ENCODE measurements at regions not wholly inside any gene's neighbourhood (a gene's known extent, or its start where the extent isn't known, plus 50 kb on each side); places are given as distances from the start of the nearest gene placed in this dataset.
"Not testable (repeated sequence)": the region's sequence is repeated elsewhere in the genome, so short reads cannot be mapped to it uniquely, and the experiment has no call there.

DNA sequence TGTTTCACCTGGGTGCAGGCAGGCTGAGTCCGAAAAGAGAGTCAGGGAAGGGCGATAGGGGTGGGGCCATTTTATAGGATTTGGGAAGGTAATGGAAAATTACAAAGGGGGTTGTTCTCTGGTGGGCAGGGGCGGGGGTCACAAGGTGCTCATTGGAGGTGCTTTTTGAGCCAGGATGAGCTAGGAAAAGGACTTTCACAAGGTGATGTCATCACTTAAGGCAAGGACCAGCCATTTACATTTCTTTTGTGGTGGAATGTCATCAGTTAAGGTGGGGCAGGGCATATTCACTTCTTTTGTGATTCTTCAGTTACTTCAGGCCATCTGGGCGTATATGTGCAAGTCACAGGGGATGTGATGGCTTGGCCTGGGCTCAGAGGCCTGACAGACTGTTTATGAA, 1040.0 kb downstream of the TAF11L14 start:
- intact Hi-C loops (cut with micrococcal nuclease), result not testable (repeated sequence)

DNA sequence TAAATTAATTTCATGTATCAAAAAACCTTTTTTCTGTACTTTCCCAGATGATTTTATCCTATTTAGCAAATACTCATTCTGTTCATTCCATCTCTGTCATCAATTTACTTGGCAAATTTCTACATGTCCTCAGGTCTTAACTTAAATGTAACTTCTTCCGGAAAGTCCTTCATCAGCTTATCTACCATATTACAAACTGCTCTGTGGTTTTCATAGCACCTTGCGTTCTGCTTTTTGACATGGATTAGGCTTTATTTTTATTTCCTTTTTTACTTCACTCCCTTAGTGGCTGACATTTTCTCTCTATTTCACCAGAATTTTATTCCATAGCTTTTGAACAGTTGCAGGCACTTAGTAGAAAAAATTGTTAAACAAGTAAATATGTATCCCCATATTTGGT, 1040.8 kb downstream of the TAF11L14 start:
- intact Hi-C loops (cut with micrococcal nuclease), result no loop called here

DNA sequence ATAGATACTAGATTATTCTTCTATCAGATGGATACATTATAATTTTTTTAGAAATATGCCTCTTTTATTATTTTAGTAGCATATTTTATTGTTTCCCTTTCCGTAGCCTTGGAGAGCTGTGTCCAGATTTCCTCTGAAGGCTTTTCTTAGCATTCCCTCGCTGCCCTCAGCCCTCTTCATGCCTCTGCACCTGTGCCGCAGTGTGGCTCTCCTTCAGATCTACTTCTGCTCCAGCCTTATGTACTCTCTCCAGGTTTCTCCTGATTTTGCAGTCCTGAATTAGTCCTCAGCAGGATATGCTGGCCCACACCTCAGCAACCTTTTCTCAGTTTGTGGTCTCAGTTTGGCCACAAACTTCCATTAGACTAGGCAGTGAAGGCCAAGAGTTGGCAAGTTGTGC, 1052.0 kb downstream of the TAF11L14 start:
- intact Hi-C loops (cut with micrococcal nuclease), result no loop called here

DNA sequence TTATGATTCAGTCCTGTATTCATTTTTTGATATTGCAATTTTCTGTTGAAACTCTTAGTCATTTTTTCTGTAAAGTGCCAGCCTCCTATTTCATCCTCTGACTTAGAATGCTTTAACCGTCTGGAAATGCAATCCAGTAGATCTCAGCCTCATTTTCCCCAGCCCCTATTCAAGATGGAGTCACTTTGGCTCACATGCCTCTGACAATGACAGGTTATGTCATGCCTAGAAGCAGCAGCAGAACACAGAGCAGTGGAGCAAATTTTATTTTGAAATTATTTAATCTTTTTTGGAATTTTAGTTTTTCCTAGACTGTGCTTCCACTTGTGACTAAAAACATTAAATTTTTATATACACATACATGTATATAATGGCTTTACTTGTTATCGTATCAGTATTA, 1053.2 kb downstream of the TAF11L14 start:
- intact Hi-C loops (cut with micrococcal nuclease), result no loop called here

DNA sequence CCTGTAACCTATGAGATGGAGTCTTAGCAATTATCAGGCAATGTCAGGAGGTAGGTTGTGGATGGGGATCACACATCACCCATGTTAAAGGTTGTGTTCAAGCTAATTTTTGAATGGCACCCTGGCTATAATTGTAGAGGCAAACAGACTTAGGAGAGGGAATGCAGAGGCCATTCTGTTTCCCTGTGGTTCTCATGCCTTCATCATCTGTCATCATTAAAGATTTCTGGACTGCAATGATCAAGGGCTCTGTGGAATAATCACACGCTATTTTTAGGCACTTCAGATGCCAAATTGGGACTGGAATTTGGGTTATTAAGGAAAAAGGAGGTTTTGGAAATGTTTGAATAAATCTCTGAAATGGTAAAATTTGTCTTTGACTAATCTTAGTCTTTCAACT, 1065.4 kb downstream of the TAF11L14 start:
- intact Hi-C loops (cut with micrococcal nuclease), result loop anchor here (2.0 kb wide), 1 partner anchor 1483 kb away; the partner anchor contains the start of gene BASP1

DNA sequence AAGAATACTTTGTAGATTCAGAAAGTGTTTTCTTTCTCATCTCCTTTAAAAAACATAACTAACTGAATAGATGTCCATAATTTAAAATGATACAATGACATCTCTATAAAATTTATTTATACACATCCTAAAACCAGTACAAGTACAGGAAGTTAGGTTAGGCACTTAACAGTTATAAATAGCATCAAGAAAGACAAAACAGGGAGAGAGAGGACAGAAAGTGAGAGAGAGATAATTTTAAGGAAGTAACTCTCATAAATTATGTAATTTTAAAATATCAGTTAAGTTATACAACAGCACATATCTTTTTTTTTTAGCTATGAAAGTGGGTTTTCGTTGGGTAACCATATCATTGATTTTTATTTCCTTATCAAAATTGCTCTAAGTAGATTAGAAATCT, 1068.6 kb downstream of the TAF11L14 start:
- intact Hi-C loops (cut with micrococcal nuclease), result no loop called here

DNA sequence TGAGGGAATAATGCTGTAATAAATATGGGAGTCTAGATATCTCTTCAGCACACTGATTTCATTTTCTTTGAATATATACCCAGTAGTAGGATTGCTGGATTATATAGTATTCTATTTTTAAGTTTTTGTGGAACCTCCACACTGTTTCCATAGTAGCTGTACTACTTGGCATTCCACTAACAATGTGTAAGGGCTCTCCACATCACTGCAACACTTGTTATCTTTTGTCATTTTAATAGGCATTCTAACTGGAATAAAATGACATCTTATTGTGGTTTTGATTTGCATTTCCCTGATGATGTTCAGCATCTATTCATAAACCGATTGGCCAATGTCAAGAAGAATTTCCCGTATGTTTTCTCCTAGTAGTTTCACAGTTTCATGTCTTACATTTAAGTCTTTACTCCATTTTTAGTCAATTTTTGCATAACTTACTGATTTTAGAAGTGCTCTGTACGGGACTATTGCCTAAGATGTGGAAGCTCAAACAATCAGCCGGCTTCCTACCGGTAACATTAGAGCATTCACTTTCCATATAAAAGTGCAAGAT, 1078.8 kb downstream of the TAF11L14 start:
- intact Hi-C loops (cut with micrococcal nuclease), result no loop called here

DNA sequence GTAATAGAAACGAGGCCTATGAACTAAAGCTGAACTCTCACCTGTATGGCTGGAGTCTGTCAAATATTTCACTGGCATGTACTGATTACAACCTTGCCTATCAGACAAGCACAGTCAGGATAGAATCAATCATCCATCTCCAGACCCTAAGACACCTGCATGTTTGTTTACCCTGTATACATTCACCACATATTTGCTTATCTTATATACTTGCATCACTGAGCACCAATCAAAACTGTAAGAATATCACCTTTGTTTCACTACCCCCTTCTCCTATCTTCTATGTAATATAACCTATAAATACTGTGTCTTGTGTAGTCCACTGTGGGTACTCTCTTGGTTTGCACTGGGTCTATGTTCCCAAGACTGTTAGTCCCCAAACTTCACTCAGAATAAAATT, 1085.7 kb downstream of the TAF11L14 start:
- intact Hi-C loops (cut with micrococcal nuclease), result no loop called here

DNA sequence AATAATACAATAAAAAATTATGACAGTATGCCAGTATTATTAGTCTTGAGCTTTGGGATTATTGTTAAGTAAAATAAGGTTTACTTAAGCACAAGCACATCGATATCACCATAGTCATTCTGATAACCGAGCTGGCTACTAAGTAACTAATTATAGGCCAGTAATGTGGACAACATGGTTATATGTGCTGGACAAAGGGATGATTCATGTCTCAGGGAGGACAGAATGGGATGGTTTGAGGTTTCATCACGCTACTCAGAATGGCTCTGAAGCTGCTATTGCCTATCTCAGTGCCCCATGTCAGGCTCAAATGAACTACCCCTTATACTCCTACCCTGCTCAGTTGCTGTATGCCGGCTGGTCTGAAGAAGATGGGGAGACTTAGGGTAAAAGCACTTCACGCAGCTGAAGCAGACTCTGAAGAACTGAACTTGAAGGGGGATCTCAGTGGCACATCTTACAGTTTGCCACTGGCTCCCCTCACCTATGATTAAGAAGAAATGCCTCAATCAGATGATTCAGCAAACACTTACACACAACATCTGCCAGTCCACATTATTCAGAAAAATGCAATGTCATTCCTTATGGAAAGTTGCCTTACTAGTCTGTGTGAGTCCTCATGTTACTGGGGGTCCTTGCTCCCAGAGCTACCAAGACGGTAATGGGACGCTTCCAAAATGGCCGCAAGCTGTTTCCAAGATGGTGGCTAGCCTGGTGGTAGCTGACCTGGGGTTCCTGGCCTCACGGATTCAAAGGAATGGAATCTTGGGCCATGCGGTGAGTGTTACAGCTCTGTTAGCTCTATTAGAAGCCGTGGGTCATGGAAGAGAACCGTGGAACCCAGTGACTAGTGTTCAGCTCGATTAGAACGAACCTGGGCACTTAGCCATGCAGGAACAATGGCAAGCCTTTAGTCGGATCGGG, 1098.6 kb downstream of the TAF11L14 start:
- intact Hi-C loops (cut with micrococcal nuclease), result no loop called here

DNA sequence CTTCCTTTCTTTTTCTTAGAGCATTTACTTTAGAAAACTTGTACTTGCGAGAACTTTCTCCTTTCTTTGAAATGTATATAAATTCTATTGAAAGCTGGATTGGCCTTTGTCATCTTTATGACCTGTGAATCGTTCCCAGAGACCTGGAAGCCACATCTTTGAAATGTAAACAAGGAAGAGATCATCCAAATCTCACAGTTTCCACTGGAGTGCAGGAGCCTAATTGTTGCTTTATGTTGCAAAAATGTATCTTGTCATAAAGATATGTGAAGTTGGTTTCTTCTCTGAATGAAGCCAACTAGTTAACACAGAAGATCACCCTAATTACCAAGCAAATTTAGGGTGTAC, 1101.8 kb downstream of the TAF11L14 start:
- intact Hi-C loops (cut with micrococcal nuclease), result no loop called here

DNA sequence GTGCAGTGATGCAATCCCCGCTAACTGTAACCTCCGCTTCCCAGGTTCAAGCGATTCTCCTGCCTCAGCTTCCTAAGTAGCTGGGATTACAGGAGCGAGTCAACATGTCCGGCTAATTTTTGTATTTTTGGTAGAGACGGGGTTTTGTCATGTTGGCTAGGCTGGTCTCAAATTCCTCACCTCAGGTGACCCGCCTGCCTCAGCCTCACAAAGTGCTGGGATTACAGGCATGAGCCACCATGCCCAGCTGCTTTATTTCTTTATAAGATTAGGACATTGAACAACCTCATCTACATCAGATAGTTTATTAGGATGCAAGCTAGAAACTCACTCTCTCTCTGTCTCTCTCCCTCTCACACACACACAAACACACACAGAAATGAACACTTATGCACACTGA, 1102.5 kb downstream of the TAF11L14 start:
- intact Hi-C loops (cut with micrococcal nuclease), result not testable (repeated sequence)

DNA sequence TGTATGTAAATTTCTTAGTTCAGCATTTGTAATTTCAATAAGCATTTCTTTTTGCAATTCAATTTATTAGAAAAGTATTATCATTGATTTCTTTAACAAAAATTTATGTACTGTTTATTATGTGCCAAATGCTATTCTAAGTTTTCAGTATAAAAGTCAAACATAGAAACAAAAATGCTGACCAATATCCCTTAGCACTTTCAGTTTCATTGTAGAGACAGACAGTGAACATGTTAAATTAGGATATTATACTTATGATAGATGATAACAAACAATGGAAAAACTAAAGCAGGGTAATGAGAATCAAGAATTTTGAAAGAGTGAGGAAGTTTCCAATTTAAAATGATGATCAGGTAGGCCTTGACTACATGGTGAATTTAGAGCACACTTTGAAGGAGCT, 1106.0 kb downstream of the TAF11L14 start:
- intact Hi-C loops (cut with micrococcal nuclease), result loop anchor here (1.0 kb wide), 1 partner anchor 42 kb away; no protein-coding TSS in a partner anchor

DNA sequence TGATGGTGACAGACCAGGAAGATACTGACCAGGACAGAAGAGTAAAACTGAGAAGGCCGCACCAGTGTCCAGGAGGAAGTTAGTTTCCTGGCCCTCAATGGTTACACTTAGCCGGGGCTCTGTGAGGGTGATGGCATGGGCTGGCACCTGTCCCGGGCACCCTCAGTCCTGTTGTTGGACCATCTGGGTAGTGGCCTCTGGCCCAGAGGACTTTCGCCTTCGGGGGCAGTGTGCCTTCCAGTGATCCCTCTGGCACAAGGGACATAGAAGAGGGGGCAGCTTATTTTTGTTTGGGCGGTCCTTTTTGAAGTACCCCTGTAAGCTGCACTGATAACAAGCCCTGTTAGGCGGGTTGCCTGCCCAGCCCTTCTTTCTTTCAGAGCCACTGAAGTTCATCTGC, 1108.6 kb downstream of the TAF11L14 start:
- intact Hi-C loops (cut with micrococcal nuclease), result no loop called here

DNA sequence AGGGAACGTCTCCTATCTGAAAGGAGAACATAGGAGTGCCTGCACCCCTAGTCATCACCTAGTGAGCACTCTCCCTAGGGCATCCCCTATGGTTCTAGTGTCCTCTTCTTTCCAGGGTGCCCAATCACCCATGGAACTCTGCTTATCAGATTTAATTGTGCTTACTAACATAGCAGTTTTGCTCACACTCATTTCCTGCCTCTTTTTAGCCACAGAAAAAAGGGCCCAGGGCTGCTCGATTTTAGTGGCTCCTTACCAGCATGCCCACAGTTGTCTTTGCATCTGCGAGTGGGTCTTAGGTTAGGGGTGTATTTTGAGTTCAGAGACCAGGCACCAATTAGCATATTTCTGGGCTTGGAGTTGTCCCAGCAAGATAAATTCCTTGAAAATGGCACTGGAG, 1110.2 kb downstream of the TAF11L14 start:
- intact Hi-C loops (cut with micrococcal nuclease), result no loop called here

DNA sequence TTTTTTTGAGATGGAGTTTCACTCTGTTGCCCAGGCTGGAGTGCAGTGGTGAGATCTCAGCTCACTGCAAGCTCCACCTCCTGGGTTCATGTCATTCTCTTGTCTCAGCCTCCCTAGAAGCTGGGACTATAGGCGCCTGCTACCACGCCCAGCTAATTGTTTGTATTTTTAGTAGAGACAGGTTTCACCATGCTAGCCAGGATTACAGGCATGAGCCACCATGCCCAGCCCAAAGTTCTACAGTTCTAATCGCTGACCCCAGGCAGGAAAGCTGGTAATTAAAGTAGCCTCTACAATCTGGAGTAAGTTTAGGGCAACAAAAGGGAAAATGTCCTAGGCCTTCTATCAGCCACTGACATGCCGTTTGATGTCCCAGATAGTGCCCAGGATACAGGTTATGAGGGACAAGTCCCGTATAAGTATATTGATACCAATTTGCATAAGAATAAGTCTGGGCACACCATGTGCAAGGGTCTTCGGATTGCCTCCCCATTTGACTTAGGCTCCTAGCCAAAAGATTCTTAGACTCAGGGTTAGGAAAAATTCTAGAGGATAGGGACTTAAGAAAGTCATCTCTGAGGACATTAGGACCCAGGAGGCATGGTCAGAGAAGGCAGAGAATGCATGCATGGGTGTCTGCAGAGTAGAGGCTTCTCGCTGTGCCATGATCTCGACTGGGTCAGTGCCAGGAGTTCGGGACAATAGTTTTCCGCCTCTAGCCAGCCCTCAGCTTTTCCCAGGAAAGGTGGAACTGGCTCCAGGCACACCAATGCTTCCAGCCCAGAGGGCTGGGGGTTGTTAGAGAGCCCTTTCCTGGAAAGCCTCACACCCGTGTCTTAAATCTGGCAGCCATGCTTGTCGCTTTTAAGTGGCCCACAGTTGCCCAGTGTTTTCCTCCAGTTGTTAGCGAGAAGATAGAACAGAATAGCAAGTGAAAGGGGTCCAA, 1111.1 kb downstream of the TAF11L14 start:
- intact Hi-C loops (cut with micrococcal nuclease), result no loop called here

DNA sequence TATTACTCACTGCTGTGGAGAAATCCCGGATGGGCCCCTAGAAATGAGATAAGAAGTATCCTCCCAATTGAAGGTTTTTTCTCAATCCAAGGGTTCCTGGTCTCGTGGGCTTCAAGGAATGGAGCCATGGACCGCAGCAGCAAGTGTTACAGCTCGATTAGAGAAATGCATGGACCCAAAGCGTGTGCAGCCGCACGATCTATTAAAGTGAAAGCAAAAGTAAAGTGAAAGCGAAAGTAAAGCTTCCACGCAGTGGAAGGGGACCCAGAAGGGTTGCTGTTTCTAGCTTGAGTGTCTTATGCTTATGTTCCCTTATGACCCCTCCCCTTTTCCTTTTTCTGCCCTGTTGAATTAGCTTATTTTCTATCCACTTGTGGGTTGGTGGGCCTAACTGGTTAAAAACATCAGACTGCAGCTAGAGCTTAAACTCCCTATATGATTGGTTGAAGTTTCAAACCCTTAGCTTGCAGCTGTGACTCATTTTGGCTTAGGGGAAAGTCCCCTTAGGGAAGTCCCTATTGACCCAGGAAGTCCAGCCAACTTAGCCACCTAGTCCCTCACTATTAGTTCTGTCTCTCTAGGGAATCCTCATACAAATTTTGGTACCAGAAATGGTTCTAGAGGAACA, 1111.8 kb downstream of the TAF11L14 start:
- intact Hi-C loops (cut with micrococcal nuclease), result loop anchor here (1.0 kb wide), 2 partner anchors 15 to 48 kb away; no protein-coding TSS in a partner anchor

DNA sequence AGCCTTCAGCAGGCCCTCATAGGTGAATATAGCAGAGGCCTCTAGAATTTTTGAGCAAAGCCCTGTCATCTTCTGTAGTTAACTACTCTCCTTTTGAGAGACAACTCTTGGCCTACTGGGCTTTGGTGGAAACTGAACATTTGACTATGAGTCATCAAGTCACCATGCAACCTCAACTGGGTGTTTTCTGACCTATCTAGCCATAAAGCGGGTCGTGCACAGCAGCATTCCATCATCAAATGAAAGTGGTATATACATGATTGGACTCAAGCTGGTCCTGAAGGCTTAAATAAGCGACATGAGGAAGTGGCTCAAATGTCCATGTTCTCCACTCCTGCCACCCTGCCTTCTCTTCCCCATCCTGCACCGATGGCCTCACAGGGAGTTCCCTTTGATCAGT, 1115.5 kb downstream of the TAF11L14 start:
- intact Hi-C loops (cut with micrococcal nuclease), result no loop called here

DNA sequence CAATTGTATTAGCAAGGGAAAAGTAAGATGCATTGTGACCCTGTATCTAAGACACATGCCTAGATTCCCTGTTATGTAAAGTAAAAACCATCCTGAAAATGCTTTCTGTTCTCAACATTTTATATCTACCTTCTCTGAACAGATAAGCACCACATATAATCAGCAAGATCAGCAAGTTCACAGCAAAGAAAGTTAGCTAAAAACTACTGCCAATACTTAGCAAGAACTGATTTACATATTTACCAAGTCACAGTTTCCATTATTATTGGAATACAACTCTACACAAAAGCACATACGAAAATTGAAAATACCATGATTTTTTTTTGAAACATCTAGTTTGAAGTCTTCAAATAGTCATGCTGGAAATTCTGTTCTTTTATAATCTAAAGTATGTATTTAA, 1118.1 kb downstream of the TAF11L14 start:
- intact Hi-C loops (cut with micrococcal nuclease), result no loop called here

DNA sequence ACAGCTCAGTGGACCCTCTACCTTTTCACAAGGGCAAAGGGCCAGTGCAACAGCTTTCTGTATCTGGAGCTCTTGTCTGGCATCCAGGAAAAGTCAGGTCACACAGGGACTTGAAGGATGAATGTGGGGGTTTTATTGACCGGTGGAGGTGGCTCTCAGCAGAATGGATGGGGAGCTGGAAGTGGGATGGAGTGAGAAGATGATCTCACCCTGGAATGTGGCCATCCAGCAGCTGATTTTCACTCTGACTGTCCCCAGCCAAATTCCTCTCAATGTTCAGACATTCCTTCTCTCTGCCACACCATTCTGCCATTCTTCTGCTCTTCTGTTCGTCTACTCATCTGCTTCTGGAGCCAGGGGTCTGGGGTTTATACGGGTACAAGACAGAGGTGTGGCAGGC, 1119.9 kb downstream of the TAF11L14 start:
- intact Hi-C loops (cut with micrococcal nuclease), result no loop called here

DNA sequence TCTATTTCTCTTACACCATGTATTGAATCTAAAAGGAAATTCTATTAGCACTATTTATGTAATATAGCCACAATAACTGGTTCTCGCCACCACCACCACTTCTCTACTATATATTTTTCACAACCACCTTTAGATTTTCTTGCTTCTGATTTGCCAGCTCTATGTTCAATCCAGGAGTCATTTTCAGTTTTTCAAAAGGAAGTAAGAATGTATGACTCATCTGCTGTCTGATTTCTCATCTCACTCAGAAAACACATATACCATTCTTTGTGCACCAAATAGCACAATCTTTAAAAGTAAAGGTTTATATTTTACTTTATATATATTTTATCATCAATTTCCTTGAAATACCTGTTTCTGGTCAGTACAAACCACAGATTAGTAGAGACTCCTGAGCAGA, 1127.5 kb downstream of the TAF11L14 start:
- intact Hi-C loops (cut with micrococcal nuclease), result loop anchor here (1.0 to 10.0 kb wide), 3 partner anchors 16 to 950 kb away; no protein-coding TSS in a partner anchor

DNA sequence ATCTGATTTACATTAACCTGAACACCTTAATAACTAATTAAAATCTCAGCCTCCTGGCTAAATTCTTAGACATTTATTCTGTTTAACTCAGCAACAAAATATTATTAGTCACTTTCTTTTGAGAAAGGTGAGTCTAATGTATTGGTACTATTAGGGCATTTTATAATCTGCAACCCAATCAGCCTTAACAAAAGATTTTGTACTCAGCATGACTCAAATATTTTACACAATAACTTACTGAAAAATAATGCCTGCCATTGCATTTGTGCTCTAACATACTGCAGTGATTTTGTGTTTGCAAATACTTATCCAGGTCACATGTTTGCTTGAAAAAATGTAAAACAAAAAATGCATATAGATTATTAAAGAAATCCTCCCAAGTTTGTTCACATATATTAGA, 1129.9 kb downstream of the TAF11L14 start:
- intact Hi-C loops (cut with micrococcal nuclease), result loop anchor here (5.0 to 10.0 kb wide), 2 partner anchors 451 to 952 kb away; no protein-coding TSS in a partner anchor
